NCI-H187 (cell line): ENCODE measurements at regions not wholly inside any gene's neighbourhood (a gene's known extent, or its start where the extent isn't known, plus 50 kb on each side); places are given as distances from the start of the nearest gene placed in this dataset.

Source experiments
- DNase-seq, 2 experiments: peaks; one replicate each; lab custom pipeline; 2025; lab: John Stamatoyannopoulos, UW

GRCh38 chr11:15730263-15730994, 615.7 kb downstream of the INSC start:
- no peak for DNase-seq

- no peak for DNase-seq
These were observed 616.3 kb downstream of the INSC start for GRCh38 chr11:15730995-15731385.

- no peak for DNase-seq
These were observed 620.6 kb downstream of the SOX6 start for GRCh38 chr11:15735706-15736105.

GRCh38 chr11:15737320-15737719, 619.0 kb downstream of the SOX6 start:
- no peak for DNase-seq

GRCh38 chr11:15738931-15739330, 617.4 kb downstream of the SOX6 start:
- no peak for DNase-seq

GRCh38 chr11:15742626-15743519, 613.5 kb downstream of the SOX6 start:
- peak; percentile 59 to 63 for DNase-seq

GRCh38 chr11:15744693-15745092, 611.7 kb downstream of the SOX6 start:
- DNase-seq = no peak

GRCh38 chr11:15745266-15745665, 611.1 kb downstream of the SOX6 start:
- DNase-seq = no peak

GRCh38 chr11:15747671-15748070, 608.7 kb downstream of the SOX6 start:
- DNase-seq = no peak

GRCh38 chr11:15748132-15748531, 608.2 kb downstream of the SOX6 start:
- no peak for DNase-seq

GRCh38 chr11:15748741-15749140, 607.6 kb downstream of the SOX6 start:
- no peak for DNase-seq

- DNase-seq = no peak
These were observed 605.6 kb downstream of the SOX6 start for GRCh38 chr11:15750535-15751308.

GRCh38 chr11:15754221-15754620, 602.1 kb downstream of the SOX6 start:
- no peak for DNase-seq

- DNase-seq = no peak
These were observed 599.2 kb downstream of the SOX6 start for GRCh38 chr11:15757048-15757698.

- DNase-seq = no peak
These were observed 597.4 kb downstream of the SOX6 start for GRCh38 chr11:15758857-15759465.

- DNase-seq = peak; percentile 21 to 32
These were observed 595.1 kb downstream of the SOX6 start for GRCh38 chr11:15761235-15761634.

GRCh38 chr11:15764326-15764725, 592.0 kb downstream of the SOX6 start:
- no peak for DNase-seq

- no peak for DNase-seq
These were observed 591.4 kb downstream of the SOX6 start for GRCh38 chr11:15764948-15765347.

GRCh38 chr11:15765530-15765929, 590.8 kb downstream of the SOX6 start:
- no peak for DNase-seq

- no peak for DNase-seq
These were observed 588.0 kb downstream of the SOX6 start for GRCh38 chr11:15768321-15768720.

- no peak for DNase-seq
These were observed 587.1 kb downstream of the SOX6 start for GRCh38 chr11:15769203-15769602.
